OCI-LY3 (cell line): ENCODE measurements at regions not wholly inside any gene's neighbourhood (a gene's known extent, or its start where the extent isn't known, plus 50 kb on each side); places are given as distances from the start of the nearest gene placed in this dataset.

Experiments
- H2AFZ ChIP-seq: fragments of 200-600, 300-600 bp; shearing (Covaris generic); 2 replicates; pipeline ENCODE4 v1.6.0; 2014; ENCODE audit warnings: antibody characterized with exemption, low read depth, low read length
- H3K27ac ChIP-seq: fragments of 200-600, 300-600 bp; sonication (generic); 2 replicates; pipeline ENCODE4 v1.5.1; 2014; ENCODE audit warnings: mild to moderate bottlenecking, low read length, moderate library complexity, mixed read lengths
- H3K27me3 ChIP-seq: fragments of 200-600, 300-600 bp; sonication (generic); 2 replicates; pipeline ENCODE4 v1.6.1; 2014; ENCODE audit warnings: low read depth, low read length, mixed read lengths
- H3K36me3 ChIP-seq: fragments of 200-600, 300-600 bp; sonication (generic); replicated peaks from 2 replicates; pipeline ENCODE3; 2014; ENCODE audit warnings: low read depth, low read length, mixed read lengths
- H3K4me1 ChIP-seq: fragments of 300-600, 200-600 bp; sonication (generic); 2 replicates; pipeline ENCODE4 v1.6.1; 2014; ENCODE audit warnings: low read length, mixed read lengths
- H3K4me2 ChIP-seq: fragments of 200-600, 300-600 bp; sonication (generic); 2 replicates; pipeline ENCODE4 v1.6.1; 2014; ENCODE audit warnings: low read length, mixed read lengths
- H3K4me3 ChIP-seq: fragments of 300-600, 200-600 bp; sonication (generic); 2 replicates; pipeline ENCODE4 v1.5.1; 2014; ENCODE audit warnings: antibody characterized with exemption, mild to moderate bottlenecking, low read length, moderate library complexity
- H3K79me2 ChIP-seq: fragments of 300-600, 200-600 bp; shearing (Covaris generic); 2 replicates; pipeline ENCODE4 v1.6.1; 2014; ENCODE audit warnings: mild to moderate bottlenecking, low read length, mixed read lengths
- H3K9ac ChIP-seq: fragments of 300-600, 200-600 bp; shearing (Covaris generic); 2 replicates; pipeline ENCODE4 v1.6.0; 2014; ENCODE audit warnings: mild to moderate bottlenecking, low read length, moderate library complexity
- H3K9me3 ChIP-seq: fragments of 200-600, 300-600 bp; shearing (Covaris generic); 2 replicates; pipeline ENCODE4 v1.6.1; 2014; ENCODE audit warnings: low read length, mixed read lengths; ENCODE audit not compliant: insufficient read depth
- H4K20me1 ChIP-seq: fragments of 200-600, 300-600 bp; sonication (generic); 2 replicates; pipeline ENCODE4 v1.6.1; 2016; ENCODE audit warnings: low read length, mixed read lengths; ENCODE audit not compliant: insufficient read depth
- EZH2phosphoT487 ChIP-seq: fragments of 200-600 bp; shearing (Covaris generic); IDR thresholded peaks from 2 replicates; pipeline ENCODE4 v1.6.1; 2018; ENCODE audit warnings: antibody characterized with exemption, mixed run types, low read depth
- TF ChIP-seq, protein P1 (sequence below): fragments of 200-600, 300-600 bp; sonication (generic); IDR thresholded peaks from 2 replicates; pipeline ENCODE4 v1.5.1; 2014; ENCODE audit warnings: antibody characterized with exemption, low read length, low read depth

DNA sequence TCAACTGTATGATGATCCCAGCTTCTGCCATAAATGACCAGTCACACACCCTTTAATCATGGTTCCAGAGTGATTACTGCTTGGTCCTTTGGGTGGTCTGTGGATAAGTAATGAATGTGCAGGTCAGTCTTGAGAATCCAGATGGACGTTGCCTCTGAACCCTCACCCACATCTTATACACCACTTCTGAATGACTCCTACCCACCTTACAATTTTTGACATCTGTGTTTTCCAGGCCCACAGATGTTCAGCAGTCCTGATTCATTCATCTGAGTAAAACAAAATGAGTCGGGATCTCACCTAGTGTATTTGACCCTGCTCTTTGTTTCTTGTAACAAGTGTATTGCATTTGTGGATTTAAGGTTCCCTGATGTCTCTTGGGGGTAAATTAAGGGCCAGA lies 194.1 kb upstream of the CCDC68 start:
- Histone ChIP-seq H3K4me1 (no peaks in the 10 kb centered on the region), H3K4me2 (no peak overlapping the region), H3K27me3 (no peaks in the 10 kb centered on the region), H4K20me1 (no peaks in the 10 kb centered on the region), H3K9ac (no peak overlapping the region), H3K36me3 (no peaks in the 10 kb centered on the region), H3K79me2 (no peaks in the 10 kb centered on the region), H3K27ac (no peak overlapping the region), H3K4me3 (no peak overlapping the region), H3K9me3 (no peaks in the 10 kb centered on the region), H2AFZ (no peak overlapping the region)
- TF ChIP-seq EZH2phosphoT487 = no peak
- TF ChIP-seq, protein P1, sequence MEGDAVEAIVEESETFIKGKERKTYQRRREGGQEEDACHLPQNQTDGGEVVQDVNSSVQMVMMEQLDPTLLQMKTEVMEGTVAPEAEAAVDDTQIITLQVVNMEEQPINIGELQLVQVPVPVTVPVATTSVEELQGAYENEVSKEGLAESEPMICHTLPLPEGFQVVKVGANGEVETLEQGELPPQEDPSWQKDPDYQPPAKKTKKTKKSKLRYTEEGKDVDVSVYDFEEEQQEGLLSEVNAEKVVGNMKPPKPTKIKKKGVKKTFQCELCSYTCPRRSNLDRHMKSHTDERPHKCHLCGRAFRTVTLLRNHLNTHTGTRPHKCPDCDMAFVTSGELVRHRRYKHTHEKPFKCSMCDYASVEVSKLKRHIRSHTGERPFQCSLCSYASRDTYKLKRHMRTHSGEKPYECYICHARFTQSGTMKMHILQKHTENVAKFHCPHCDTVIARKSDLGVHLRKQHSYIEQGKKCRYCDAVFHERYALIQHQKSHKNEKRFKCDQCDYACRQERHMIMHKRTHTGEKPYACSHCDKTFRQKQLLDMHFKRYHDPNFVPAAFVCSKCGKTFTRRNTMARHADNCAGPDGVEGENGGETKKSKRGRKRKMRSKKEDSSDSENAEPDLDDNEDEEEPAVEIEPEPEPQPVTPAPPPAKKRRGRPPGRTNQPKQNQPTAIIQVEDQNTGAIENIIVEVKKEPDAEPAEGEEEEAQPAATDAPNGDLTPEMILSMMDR = no peak

DNA sequence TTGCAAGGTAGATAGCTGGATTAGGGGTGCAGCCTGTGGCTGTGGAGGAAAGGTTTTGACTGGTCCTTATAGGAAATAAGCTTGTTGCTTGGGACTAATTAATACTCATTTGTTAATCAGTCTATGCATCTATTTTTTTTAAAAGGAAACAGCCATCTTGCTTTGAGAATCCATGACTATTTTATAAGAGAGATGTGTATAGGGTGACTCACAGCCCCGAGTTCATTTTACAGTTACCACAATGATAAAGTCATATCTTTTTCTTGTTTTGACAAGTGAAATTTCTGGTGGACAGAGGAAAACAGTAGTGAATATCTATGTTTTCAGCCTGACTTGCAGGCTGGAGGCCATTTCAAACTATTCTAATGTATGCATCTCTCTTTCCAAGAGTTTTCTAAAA lies 193.5 kb upstream of the CCDC68 start:
- Histone ChIP-seq H3K27ac (no peak overlapping the region), H3K4me1 (no peaks in the 10 kb centered on the region), H4K20me1 (no peaks in the 10 kb centered on the region), H3K36me3 (no peaks in the 10 kb centered on the region), H3K4me2 (no peak overlapping the region), H3K4me3 (no peak overlapping the region), H3K9ac (no peak overlapping the region), H3K9me3 (no peaks in the 10 kb centered on the region), H3K27me3 (no peaks in the 10 kb centered on the region), H3K79me2 (no peaks in the 10 kb centered on the region), H2AFZ (no peak overlapping the region)
- TF ChIP-seq, protein P1 = no peak
- TF ChIP-seq EZH2phosphoT487 = no peak

DNA sequence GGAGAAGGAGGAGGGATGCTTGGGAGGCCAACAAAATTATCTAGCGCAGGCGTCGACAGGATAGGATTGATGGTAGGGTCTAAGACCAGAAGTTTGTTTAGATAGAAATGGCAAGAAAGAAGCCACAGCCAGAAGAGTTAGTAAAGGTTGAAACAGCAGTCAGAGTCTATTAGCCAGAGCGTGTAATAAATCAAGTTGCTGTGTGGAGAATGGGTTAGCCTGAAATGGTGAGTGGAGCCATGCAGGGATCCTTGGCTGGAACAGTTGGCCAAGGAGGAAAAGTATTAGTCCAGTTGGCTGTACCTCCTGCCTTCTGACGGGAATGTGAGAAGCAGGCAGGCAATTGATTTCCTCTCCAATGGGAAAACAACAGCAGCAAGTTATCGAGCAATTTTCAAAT lies 190.7 kb upstream of the CCDC68 start:
- H3K9me3 ChIP-seq = no peaks in the 10 kb centered on the region
- H3K79me2 ChIP-seq = no peaks in the 10 kb centered on the region
- no peak for TF ChIP-seq EZH2phosphoT487
- TF ChIP-seq, protein P1 = no peak
- H4K20me1 ChIP-seq = no peaks in the 10 kb centered on the region
- no peak overlapping the region for H3K27ac ChIP-seq
- no peak overlapping the region for H3K4me3 ChIP-seq
- no peak overlapping the region for H3K9ac ChIP-seq
- no peaks in the 10 kb centered on the region for H3K36me3 ChIP-seq
- H2AFZ ChIP-seq = no peak overlapping the region
- no peaks in the 10 kb centered on the region for H3K27me3 ChIP-seq
- H3K4me2 ChIP-seq = no peak overlapping the region
- no peaks in the 10 kb centered on the region for H3K4me1 ChIP-seq

DNA sequence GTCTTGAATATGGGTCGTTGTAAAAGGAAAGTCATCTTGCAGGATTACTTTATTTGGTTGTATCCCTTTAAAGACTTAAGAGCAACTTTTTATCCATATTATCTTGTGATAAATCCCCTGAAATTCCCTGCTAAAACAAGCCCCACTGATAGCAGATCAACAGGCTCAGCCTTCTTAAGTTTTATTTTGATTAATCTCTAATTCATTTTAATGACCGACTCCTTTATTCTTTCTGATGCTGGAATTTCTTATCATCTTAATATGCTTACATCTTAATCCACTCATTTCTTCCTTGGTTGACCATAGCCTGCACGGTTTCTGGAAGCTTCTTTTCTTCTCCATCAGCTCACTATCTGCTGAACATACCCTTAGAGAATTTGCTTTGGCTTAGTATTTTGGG lies 188.5 kb upstream of the CCDC68 start:
- H3K9ac ChIP-seq = no peak overlapping the region
- H3K36me3 ChIP-seq = peaks cover 7% of the 10 kb centered on the region
- no peaks in the 10 kb centered on the region for H3K4me1 ChIP-seq
- no peak overlapping the region for H3K4me3 ChIP-seq
- no peak overlapping the region for H3K4me2 ChIP-seq
- no peaks in the 10 kb centered on the region for H4K20me1 ChIP-seq
- no peak overlapping the region for H3K27ac ChIP-seq
- peaks cover 16% of the 10 kb centered on the region for H3K9me3 ChIP-seq
- H3K27me3 ChIP-seq = no peaks in the 10 kb centered on the region
- TF ChIP-seq, protein P1 = no peak
- no peak for TF ChIP-seq EZH2phosphoT487
- no peaks in the 10 kb centered on the region for H3K79me2 ChIP-seq
- H2AFZ ChIP-seq = no peak overlapping the region
